Endothelial cell (in vitro differentiated cells): ENCODE measurements at regions not wholly inside any gene's neighbourhood (a gene's known extent, or its start where the extent isn't known, plus 50 kb on each side); places are given as distances from the start of the nearest gene placed in this dataset.

Source experiments
- DNase-seq: peaks from one replicate; pipeline ENCODE4 v3.0.0; 2021; ENCODE audit warnings: low spot score
- H3K27ac Mint-ChIP-seq: one replicate; pipeline ENCODE4 v1.8.0; 2021; ENCODE audit warnings: mixed read lengths, inconsistent platforms; ENCODE audit not compliant: unreplicated experiment
- H3K27me3 Mint-ChIP-seq: one replicate; pipeline ENCODE4 v1.8.0; 2021; ENCODE audit warnings: mild to moderate bottlenecking, moderate library complexity, mixed read lengths, inconsistent platforms; ENCODE audit not compliant: unreplicated experiment
- H3K36me3 Mint-ChIP-seq: one replicate; pipeline ENCODE4 v1.8.0; 2021; ENCODE audit warnings: mild to moderate bottlenecking, low read depth, mixed read lengths, inconsistent platforms; ENCODE audit not compliant: unreplicated experiment
- H3K4me1 Mint-ChIP-seq: one replicate; pipeline ENCODE4 v1.8.0; 2021; ENCODE audit warnings: mild to moderate bottlenecking, mixed read lengths, inconsistent platforms; ENCODE audit not compliant: unreplicated experiment
- H3K4me3 Mint-ChIP-seq: one replicate; pipeline ENCODE4 v1.8.0; 2021; ENCODE audit warnings: mild to moderate bottlenecking, mixed read lengths, inconsistent platforms; ENCODE audit not compliant: unreplicated experiment
- H3K9me3 Mint-ChIP-seq: one replicate; pipeline ENCODE4 v1.8.0; 2021; ENCODE audit warnings: mixed read lengths, inconsistent platforms; ENCODE audit not compliant: unreplicated experiment
- CTCF ChIP-seq: fragments of 200-600 bp; sonication (generic); IDR thresholded peaks from one replicate; pipeline ENCODE4 v1.5.0; 2021; ENCODE audit warnings: antibody characterized with exemption; ENCODE audit not compliant: unreplicated experiment

- Mint-ChIP-seq H3K9me3 (no peaks in the 10 kb centered on the region), H3K36me3 (no peaks in the 10 kb centered on the region), H3K4me3 (no peak overlapping the region), H3K27me3 (no peaks in the 10 kb centered on the region), H3K4me1 (peaks cover 3% of the 10 kb centered on the region), H3K27ac (no peak overlapping the region)
- no peak for DNase-seq
- no peak for TF ChIP-seq CTCF
Observed at GRCh38 chr14:84554136-84554535, 975.8 kb upstream of the FLRT2 start.

GRCh38 chr14:84555493-84555892, 974.5 kb upstream of the FLRT2 start:
- Mint-ChIP-seq H3K27me3 (no peaks in the 10 kb centered on the region), H3K4me3 (no peak overlapping the region), H3K4me1 (peaks cover 3% of the 10 kb centered on the region), H3K27ac (no peak overlapping the region), H3K9me3 (no peaks in the 10 kb centered on the region), H3K36me3 (no peaks in the 10 kb centered on the region)
- DNase-seq, result no peak
- TF ChIP-seq CTCF, result no peak

- DNase-seq, result no peak
Observed at GRCh38 chr14:84566109-84566508, 963.8 kb upstream of the FLRT2 start.

GRCh38 chr14:84575681-84576080, 954.3 kb upstream of the FLRT2 start:
- H3K4me1 Mint-ChIP-seq, result peaks cover 5% of the 10 kb centered on the region
- no peaks in the 10 kb centered on the region for H3K9me3 Mint-ChIP-seq
- no peaks in the 10 kb centered on the region for H3K27me3 Mint-ChIP-seq
- H3K27ac Mint-ChIP-seq, result no peak overlapping the region
- H3K36me3 Mint-ChIP-seq, result no peaks in the 10 kb centered on the region
- no peak for DNase-seq
- no peak for TF ChIP-seq CTCF
- H3K4me3 Mint-ChIP-seq, result no peak overlapping the region

More at GRCh38 chr14:84566109-84566508, 963.8 kb upstream of the FLRT2 start:
- no peaks in the 10 kb centered on the region for H3K27me3 Mint-ChIP-seq
- no peak overlapping the region for H3K4me3 Mint-ChIP-seq
- no peak for TF ChIP-seq CTCF
- no peaks in the 10 kb centered on the region for H3K36me3 Mint-ChIP-seq
- H3K4me1 Mint-ChIP-seq, result no peaks in the 10 kb centered on the region
- no peak overlapping the region for H3K27ac Mint-ChIP-seq
- no peaks in the 10 kb centered on the region for H3K9me3 Mint-ChIP-seq

- H3K4me1 Mint-ChIP-seq, result no peaks in the 10 kb centered on the region
- no peak overlapping the region for H3K27ac Mint-ChIP-seq
- no peak for DNase-seq
- TF ChIP-seq CTCF, result no peak
- H3K9me3 Mint-ChIP-seq, result no peaks in the 10 kb centered on the region
- no peak overlapping the region for H3K4me3 Mint-ChIP-seq
- no peaks in the 10 kb centered on the region for H3K36me3 Mint-ChIP-seq
- H3K27me3 Mint-ChIP-seq, result no peaks in the 10 kb centered on the region
Observed at GRCh38 chr14:84579292-84579691, 950.7 kb upstream of the FLRT2 start.
